CD4-positive, alpha-beta T cell (primary cell): ENCODE measurements at regions not wholly inside any gene's neighbourhood (a gene's known extent, or its start where the extent isn't known, plus 50 kb on each side); places are given as distances from the start of the nearest gene placed in this dataset.

Experiments
- ATAC-seq: fragments of 200-7000 bp; cut with Tn5 transposase; one replicate; pipeline ENCODE4 v1.10.0; 2022; ENCODE audit warnings: mild to moderate bottlenecking; ENCODE audit not compliant: poor library complexity
- CTCF ChIA-PET: fragments of 350-600 bp; sonication (Branson Sonifier 250); formaldehyde crosslinking; loops from one replicate; lab custom pipeline; 2021; ENCODE audit warnings: antibody characterized with exemption, inconsistent platforms; lab: Charles Lee
- POLR2A ChIA-PET: fragments of 350-600 bp; sonication (Branson Sonifier 250); formaldehyde crosslinking; loops from one replicate; lab custom pipeline; 2021; ENCODE audit warnings: antibody characterized with exemption, inconsistent platforms; lab: Charles Lee
- DNase-seq, 14 experiments: peaks; one replicate each; pipeline ENCODE4 v3.0.0-alpha.2; 2013 to 2020; ENCODE audit warnings: mixed read lengths in 2 of 14
- H3K27ac ChIP-seq, 2 donors: one replicate each; pipeline versions ENCODE4 v1.5.1 to v1.7.0; 2013; ENCODE audit warnings: low read length in 2 of 2, low read depth in 1 of 2, mild to moderate bottlenecking in 1 of 2
- H3K27me3 ChIP-seq, 2 experiments: 1 replicate in 1 of 2; 2 replicates in 1 of 2; pipeline versions ENCODE4 v1.6.1 to v1.7.0; 2013; ENCODE audit warnings: low read length in 2 of 2, control low read depth in 1 of 2, mild to moderate bottlenecking in 1 of 2, moderate library complexity in 1 of 2; ENCODE audit not compliant: insufficient read depth in 2 of 2, control insufficient read depth in 1 of 2
- H3K36me3 ChIP-seq: one replicate; pipeline ENCODE4 v1.6.1; 2013; ENCODE audit warnings: low read length, control low read depth; ENCODE audit not compliant: insufficient read depth
- H3K4me1 ChIP-seq: one replicate; pipeline ENCODE4 v1.6.1; 2013; ENCODE audit warnings: low read length, control low read depth; ENCODE audit not compliant: insufficient read depth
- H3K4me3 ChIP-seq: one replicate; pipeline ENCODE4 v1.5.1; 2013; ENCODE audit warnings: mild to moderate bottlenecking, low read length, moderate library complexity
- H3K9me3 ChIP-seq, 2 experiments: 1 replicate in 1 of 2; 2 replicates in 1 of 2; pipeline versions ENCODE4 v1.6.1 to v1.7.0; 2013; ENCODE audit warnings: low read length in 2 of 2, mild to moderate bottlenecking in 2 of 2, control low read depth in 1 of 2, moderate library complexity in 1 of 2; ENCODE audit not compliant: control insufficient read depth in 1 of 2, insufficient read depth in 1 of 2
- H3K27ac Mint-ChIP-seq: one replicate; pipeline ENCODE4 v1.8.0; 2020; ENCODE audit warnings: mixed read lengths
- H3K27me3 Mint-ChIP-seq: one replicate; pipeline ENCODE4 v1.8.0; 2021; ENCODE audit warnings: mixed read lengths
- H3K36me3 Mint-ChIP-seq: one replicate; pipeline ENCODE4 v1.8.0; 2021; ENCODE audit warnings: low read depth, mixed read lengths
- H3K4me1 Mint-ChIP-seq: one replicate; pipeline ENCODE4 v1.8.0; 2021; ENCODE audit warnings: low read depth, mixed read lengths
- H3K4me3 Mint-ChIP-seq: one replicate; pipeline ENCODE4 v1.8.0; 2020; ENCODE audit warnings: mild to moderate bottlenecking, mixed read lengths
- H3K9me3 Mint-ChIP-seq: one replicate; pipeline ENCODE4 v1.8.0; 2020; ENCODE audit warnings: mixed read lengths
- intact Hi-C, 2 experiments: fragments of 100-400 bp; cut with DNase I in 1 of 2; cut with micrococcal nuclease in 1 of 2; formaldehyde crosslinking; loops; one replicate each; pipeline versions ENCODE4 v1.15.1 to v1.9.0; 2023 to 2025; cut with DNase I, micrococcal nuclease
- TF ChIP-seq, protein P1 (sequence below): fragments of 200-600 bp; IDR thresholded peaks from one replicate; pipeline ENCODE4 v1.8.0; 2022; ENCODE audit warnings: antibody characterized with exemption, mild to moderate bottlenecking

- Histone ChIP-seq H3K9me3 (no peaks in the 10 kb centered on the region), H3K27ac (no peak overlapping the region), H3K27me3 (peaks cover 0 to 2% of the 10 kb centered on the region in 2 experiments), H3K4me3 (no peak overlapping the region), H3K4me1 (peaks cover 45% of the 10 kb centered on the region), H3K36me3 (no peaks in the 10 kb centered on the region)
- no peak for DNase-seq
- H3K36me3 Mint-ChIP-seq = no peaks in the 10 kb centered on the region
- H3K27ac Mint-ChIP-seq = no peak overlapping the region
- H3K4me1 Mint-ChIP-seq = peaks cover 53% of the 10 kb centered on the region
- TF ChIP-seq, protein P1, sequence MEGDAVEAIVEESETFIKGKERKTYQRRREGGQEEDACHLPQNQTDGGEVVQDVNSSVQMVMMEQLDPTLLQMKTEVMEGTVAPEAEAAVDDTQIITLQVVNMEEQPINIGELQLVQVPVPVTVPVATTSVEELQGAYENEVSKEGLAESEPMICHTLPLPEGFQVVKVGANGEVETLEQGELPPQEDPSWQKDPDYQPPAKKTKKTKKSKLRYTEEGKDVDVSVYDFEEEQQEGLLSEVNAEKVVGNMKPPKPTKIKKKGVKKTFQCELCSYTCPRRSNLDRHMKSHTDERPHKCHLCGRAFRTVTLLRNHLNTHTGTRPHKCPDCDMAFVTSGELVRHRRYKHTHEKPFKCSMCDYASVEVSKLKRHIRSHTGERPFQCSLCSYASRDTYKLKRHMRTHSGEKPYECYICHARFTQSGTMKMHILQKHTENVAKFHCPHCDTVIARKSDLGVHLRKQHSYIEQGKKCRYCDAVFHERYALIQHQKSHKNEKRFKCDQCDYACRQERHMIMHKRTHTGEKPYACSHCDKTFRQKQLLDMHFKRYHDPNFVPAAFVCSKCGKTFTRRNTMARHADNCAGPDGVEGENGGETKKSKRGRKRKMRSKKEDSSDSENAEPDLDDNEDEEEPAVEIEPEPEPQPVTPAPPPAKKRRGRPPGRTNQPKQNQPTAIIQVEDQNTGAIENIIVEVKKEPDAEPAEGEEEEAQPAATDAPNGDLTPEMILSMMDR = no peak
- no peak overlapping the region for H3K4me3 Mint-ChIP-seq
- peaks cover 8% of the 10 kb centered on the region for H3K27me3 Mint-ChIP-seq
- intact Hi-C loops = no loop called here
- ATAC-seq = no peak
- ChIA-PET POLR2A (no interaction called here), CTCF (no interaction called here)
- no peaks in the 10 kb centered on the region for H3K9me3 Mint-ChIP-seq
Observed at GRCh38 chr15:70449311-70450141, 313.8 kb downstream of the UACA start.

GRCh38 chr15:70447928-70448698, 315.2 kb downstream of the UACA start:
- peak; percentile 57 for ATAC-seq
- peaks cover 45% of the 10 kb centered on the region for H3K4me1 Mint-ChIP-seq

GRCh38 chr15:70447521-70447920, 315.8 kb downstream of the UACA start:
- ChIA-PET CTCF (interaction anchor here (0.7 to 1.6 kb wide), 2 partner anchors 9 to 13 kb away, joined by 3 to 5 read pairs; no protein-coding TSS in a partner anchor), POLR2A (no interaction called here)
- Histone ChIP-seq H3K4me3 (peak overlapping the region; percentile 3), H3K36me3 (no peaks in the 10 kb centered on the region), H3K9me3 (no peaks in the 10 kb centered on the region), H3K4me1 (peaks cover 44% of the 10 kb centered on the region), H3K27me3 (peaks cover 4 to 9% of the 10 kb centered on the region in 2 experiments), H3K27ac (no peak overlapping the region)
- ATAC-seq (no peak), DNase-seq (no peak)
- no peaks in the 10 kb centered on the region for H3K9me3 Mint-ChIP-seq
- peak overlapping the region; percentile 66 for H3K4me3 Mint-ChIP-seq
- intact Hi-C loops = no loop called here
- no peak overlapping the region for H3K27ac Mint-ChIP-seq
- peaks cover 43% of the 10 kb centered on the region for H3K4me1 Mint-ChIP-seq
- no peaks in the 10 kb centered on the region for H3K36me3 Mint-ChIP-seq
- TF ChIP-seq, protein P1 = no peak
- H3K27me3 Mint-ChIP-seq = peaks cover 23% of the 10 kb centered on the region

More at GRCh38 chr15:70447928-70448698, 315.2 kb downstream of the UACA start:
- TF ChIP-seq, protein P1 = no peak
- Histone ChIP-seq H3K27me3 (peaks cover 4 to 9% of the 10 kb centered on the region in 2 experiments), H3K9me3 (no peaks in the 10 kb centered on the region), H3K36me3 (no peaks in the 10 kb centered on the region), H3K27ac (no peak overlapping the region), H3K4me3 (peak overlapping the region; percentile 3), H3K4me1 (peaks cover 45% of the 10 kb centered on the region)
- Mint-ChIP-seq H3K27ac (no peak overlapping the region), H3K4me3 (peak overlapping the region; percentile 66), H3K27me3 (peaks cover 17% of the 10 kb centered on the region), H3K9me3 (no peaks in the 10 kb centered on the region), H3K36me3 (no peaks in the 10 kb centered on the region)
- DNase-seq = peak; percentile 9 to 64 (median 38)
- POLR2A ChIA-PET = no interaction called here
- CTCF ChIA-PET = interaction anchor here (0.7 kb wide), 1 partner anchor 8 kb away, joined by 3 read pairs; no protein-coding TSS in a partner anchor
- intact Hi-C loops = no loop called here
